ENCODE measurements at regions not wholly inside any gene's neighbourhood (a gene's known extent, or its start where the extent isn't known, plus 50 kb on each side); places are given as distances from the start of the nearest gene placed in this dataset.
"Not testable (repeated sequence)": the region's sequence is repeated elsewhere in the genome, so short reads cannot be mapped to it uniquely, and the experiment has no call there.

DNA sequence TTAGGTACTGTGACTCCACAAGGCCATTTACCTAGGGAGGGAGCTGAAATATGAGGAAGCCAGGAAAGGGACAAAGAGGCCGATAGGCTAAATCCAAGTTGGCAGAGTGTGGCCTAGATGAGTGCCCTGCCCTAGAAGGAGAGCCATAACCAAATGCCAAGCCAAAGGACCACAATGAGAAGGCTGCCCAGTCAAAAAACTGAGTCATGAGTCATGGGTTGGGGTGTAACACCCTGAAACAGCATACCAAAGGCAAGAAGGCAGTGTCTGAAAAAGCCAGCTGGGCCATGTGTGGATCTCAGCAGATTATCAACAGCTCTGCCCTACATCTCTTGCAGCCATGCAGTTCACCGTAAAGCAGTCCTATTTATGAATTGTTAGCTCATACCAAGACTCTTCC lies 171.7 kb downstream of the PHLDA1 start:
- no peak overlapping the region for H3K27ac ChIP-seq
- no peaks in the 10 kb centered on the region for H3K36me3 ChIP-seq
- TF ChIP-seq POLR2A (IDR thresholded peaks at IDR 0.05), result no peak
- TF ChIP-seq, protein P1, sequence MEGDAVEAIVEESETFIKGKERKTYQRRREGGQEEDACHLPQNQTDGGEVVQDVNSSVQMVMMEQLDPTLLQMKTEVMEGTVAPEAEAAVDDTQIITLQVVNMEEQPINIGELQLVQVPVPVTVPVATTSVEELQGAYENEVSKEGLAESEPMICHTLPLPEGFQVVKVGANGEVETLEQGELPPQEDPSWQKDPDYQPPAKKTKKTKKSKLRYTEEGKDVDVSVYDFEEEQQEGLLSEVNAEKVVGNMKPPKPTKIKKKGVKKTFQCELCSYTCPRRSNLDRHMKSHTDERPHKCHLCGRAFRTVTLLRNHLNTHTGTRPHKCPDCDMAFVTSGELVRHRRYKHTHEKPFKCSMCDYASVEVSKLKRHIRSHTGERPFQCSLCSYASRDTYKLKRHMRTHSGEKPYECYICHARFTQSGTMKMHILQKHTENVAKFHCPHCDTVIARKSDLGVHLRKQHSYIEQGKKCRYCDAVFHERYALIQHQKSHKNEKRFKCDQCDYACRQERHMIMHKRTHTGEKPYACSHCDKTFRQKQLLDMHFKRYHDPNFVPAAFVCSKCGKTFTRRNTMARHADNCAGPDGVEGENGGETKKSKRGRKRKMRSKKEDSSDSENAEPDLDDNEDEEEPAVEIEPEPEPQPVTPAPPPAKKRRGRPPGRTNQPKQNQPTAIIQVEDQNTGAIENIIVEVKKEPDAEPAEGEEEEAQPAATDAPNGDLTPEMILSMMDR (IDR thresholded peaks at IDR 0.05), result no peak
- intact Hi-C loops (cut with DNase I), result no loop called here
- no peak overlapping the region for H3K4me3 ChIP-seq (replicated peaks in 1 of 3)
- H3K4me1 ChIP-seq, result peaks cover 3 to 4% of the 10 kb centered on the region in 2 donors
- no peaks in the 10 kb centered on the region for H3K9me3 ChIP-seq
- 67 to 72% methylated on average over 2 of the region's 2 CpGs for WGBS, 2 donors
- no peaks in the 10 kb centered on the region for H3K27me3 ChIP-seq
- no peak for DNase-seq

DNA sequence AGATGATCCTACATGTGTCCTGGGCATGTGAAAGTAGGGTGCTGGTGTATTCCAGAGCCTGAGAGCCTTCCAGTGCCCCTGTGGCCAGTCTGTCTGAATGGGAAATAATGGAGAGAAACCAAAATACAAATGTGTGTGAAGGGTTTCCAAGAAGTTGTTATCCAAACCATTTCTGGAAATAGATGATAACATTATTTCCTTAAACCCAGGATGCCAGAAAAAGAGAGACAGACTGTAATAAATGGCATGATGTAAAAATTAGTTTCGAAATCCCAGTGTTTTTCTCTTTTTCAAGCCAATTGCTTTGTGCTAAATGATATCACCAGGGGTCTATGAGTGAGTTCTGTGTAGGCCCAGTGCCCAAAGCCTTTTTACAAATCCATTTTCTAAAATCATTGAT lies 175.3 kb downstream of the PHLDA1 start:
- Histone ChIP-seq H3K4me1 (peaks cover 19 to 38% of the 10 kb centered on the region in 2 donors), H3K36me3 (no peaks in the 10 kb centered on the region), H3K9me3 (no peaks in the 10 kb centered on the region), H3K27ac (no peak overlapping the region), H3K4me3 (replicated peaks in 1 of 3) (no peak overlapping the region), H3K27me3 (no peaks in the 10 kb centered on the region)
- WGBS, 2 donors, result 76% methylated on average over 1 of the region's 1 CpG
- DNase-seq, result no peak
- intact Hi-C loops (cut with DNase I), result no loop called here
- no peak for TF ChIP-seq POLR2A (IDR thresholded peaks at IDR 0.05)
- TF ChIP-seq, protein P1 (IDR thresholded peaks at IDR 0.05), result no peak

DNA sequence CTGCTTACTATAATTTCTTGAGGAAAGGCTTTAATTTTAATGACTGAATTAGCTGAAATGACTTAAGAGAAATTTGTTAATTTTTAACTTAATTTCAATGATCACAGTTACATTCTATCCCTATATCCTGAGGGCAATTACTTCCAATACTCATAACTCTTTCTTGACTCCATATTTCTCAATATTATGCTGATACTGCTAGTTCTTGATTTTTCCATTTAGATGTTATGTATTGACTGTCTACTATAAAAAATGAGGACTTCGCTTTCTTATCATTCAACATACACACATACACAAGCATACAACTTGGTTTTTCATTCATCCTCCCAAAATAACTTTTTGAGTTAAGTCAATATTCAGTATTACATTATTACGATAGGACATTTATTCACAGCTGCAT lies 176.2 kb downstream of the PHLDA1 start:
- Histone ChIP-seq H3K27me3 (no peaks in the 10 kb centered on the region), H3K4me1 (peaks cover 23 to 45% of the 10 kb centered on the region in 2 donors), H3K9me3 (no peaks in the 10 kb centered on the region), H3K27ac (no peak overlapping the region), H3K36me3 (no peaks in the 10 kb centered on the region), H3K4me3 (replicated peaks in 1 of 3) (no peak overlapping the region)
- no peak for DNase-seq
- TF ChIP-seq POLR2A (IDR thresholded peaks at IDR 0.05), result no peak
- TF ChIP-seq, protein P1 (IDR thresholded peaks at IDR 0.05), result no peak
- intact Hi-C loops (cut with DNase I), result no loop called here
- 95 to 96% methylated on average over 2 of the region's 2 CpGs for WGBS, 2 donors

DNA sequence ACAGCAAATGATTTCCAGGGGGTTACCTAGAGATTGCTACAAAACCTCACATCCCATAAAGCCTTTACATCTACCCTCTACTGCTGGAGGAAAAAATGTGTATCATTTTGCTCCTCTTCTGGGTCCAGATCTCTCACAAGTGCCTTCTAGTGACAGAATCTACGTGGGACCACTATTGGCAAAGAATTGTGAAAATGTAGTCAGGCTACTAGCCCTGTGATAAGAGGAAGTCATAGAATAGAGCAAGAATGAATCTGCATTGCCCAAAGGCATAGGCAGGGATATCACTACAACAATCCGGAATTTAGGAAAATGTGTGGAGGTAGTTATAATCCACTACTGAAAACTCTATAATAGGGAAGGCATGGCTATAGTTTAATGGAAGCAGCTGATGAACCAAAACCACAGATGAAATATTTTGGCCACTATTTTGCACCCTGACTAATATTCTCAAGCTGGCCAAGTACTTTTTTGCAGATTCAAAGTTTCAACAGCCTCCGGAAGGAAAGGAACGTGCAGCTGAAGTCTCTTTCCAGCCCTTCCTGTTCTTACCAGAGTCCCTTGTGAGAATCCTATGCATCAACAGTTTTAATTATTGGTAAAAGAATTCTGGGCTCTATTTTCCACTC lies 176.8 kb downstream of the PHLDA1 start:
- H3K27ac ChIP-seq, result peak overlapping the region in 1 of 3 donors; percentile 78
- no peak for DNase-seq
- no peaks in the 10 kb centered on the region for H3K36me3 ChIP-seq
- H3K9me3 ChIP-seq, result no peaks in the 10 kb centered on the region
- TF ChIP-seq, protein P1 (IDR thresholded peaks at IDR 0.05), result no peak
- TF ChIP-seq POLR2A (IDR thresholded peaks at IDR 0.05), result no peak
- intact Hi-C loops (cut with DNase I), result no loop called here
- 69 to 72% methylated on average over 4 of the region's 4 CpGs for WGBS, 2 donors
- no peaks in the 10 kb centered on the region for H3K27me3 ChIP-seq
- H3K4me1 ChIP-seq, result peaks cover 23 to 45% of the 10 kb centered on the region in 2 donors
- H3K4me3 ChIP-seq (replicated peaks in 1 of 3), result no peak overlapping the region

DNA sequence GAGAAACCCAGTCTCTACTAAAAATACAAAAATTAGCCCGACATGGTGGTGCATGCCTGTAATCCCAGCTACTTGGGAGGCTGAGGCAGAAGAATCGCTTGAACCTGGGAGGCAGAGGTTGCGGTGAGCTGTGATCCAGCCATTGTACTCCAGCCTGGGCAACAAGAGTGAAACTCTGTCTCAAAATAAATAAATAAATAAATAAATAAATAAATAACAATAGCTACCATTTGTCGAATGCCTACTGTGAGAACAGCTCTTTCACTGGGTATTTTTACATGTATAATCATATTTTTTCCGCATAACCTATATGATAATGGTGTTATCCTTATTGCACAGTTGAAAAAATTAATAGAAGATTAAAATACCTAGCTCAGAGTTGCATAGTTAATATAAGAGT lies 177.4 kb downstream of the PHLDA1 start:
- Histone ChIP-seq H3K27ac (peak overlapping the region; percentile 61 to 78 (median 76)), H3K4me1 (peaks cover 23 to 45% of the 10 kb centered on the region in 2 donors)
- H3K4me3 ChIP-seq (replicated peaks in 1 of 3); H3K36me3 ChIP-seq; intact Hi-C loops (cut with DNase I); DNase-seq; H3K9me3 ChIP-seq; H3K27me3 ChIP-seq: not testable (repeated sequence)
- 97 to 98% methylated on average over 5 of the region's 5 CpGs for WGBS, 2 donors

Measured in thyroid gland (tissue), 4 donors.